ENCODE measurements at regions not wholly inside any gene's neighbourhood (a gene's known extent, or its start where the extent isn't known, plus 50 kb on each side); places are given as distances from the start of the nearest gene placed in this dataset.

- Mint-ChIP-seq H3K27ac (no peak overlapping the region), H3K9me3 (peaks cover 26% of the 10 kb centered on the region), H3K4me3 (no peak overlapping the region), H3K4me1 (no peaks in the 10 kb centered on the region), H3K36me3 (ENCODE audit: low read depth) (no peaks in the 10 kb centered on the region), H3K27me3 (ENCODE audit: insufficient read depth) (no peaks in the 10 kb centered on the region)
- no peak overlapping the region for H3K27ac ChIP-seq (ENCODE audit: low read depth, low read length)
- no peaks in the 10 kb centered on the region for H3K27me3 ChIP-seq (ENCODE audit: control insufficient read depth, insufficient read depth, low read length, poor library complexity, severe bottlenecking)
- no peaks in the 10 kb centered on the region for H3K4me1 ChIP-seq (ENCODE audit: control insufficient read depth, insufficient read depth, low read length)
- no peak overlapping the region for H3K9ac ChIP-seq (ENCODE audit: extremely low read depth, low read length, poor library complexity, severe bottlenecking)
- TF ChIP-seq CTCF (conservative IDR thresholded peaks at IDR 0.05), result no peak
- H3K4me3 ChIP-seq (ENCODE audit: low read length), result no peak overlapping the region
- H3K9me3 ChIP-seq (ENCODE audit: control insufficient read depth, low read length), result peaks cover 15% of the 10 kb centered on the region
- no peak for DNase-seq
- H3K36me3 ChIP-seq (ENCODE audit: control insufficient read depth, insufficient read depth, low read length), result no peaks in the 10 kb centered on the region
- 86 to 87% methylated on average over 1 of the region's 1 CpG for WGBS, 2 experiments (ENCODE audit: insufficient coverage in 1 of 2, insufficient read length in 1 of 2)
Observed at GRCh38 chr2:52904355-52904891, 863.2 kb upstream of the CHAC2 start.

- no peak for DNase-seq
- Histone ChIP-seq H3K36me3 (ENCODE audit: control insufficient read depth, insufficient read depth, low read length) (no peaks in the 10 kb centered on the region), H3K4me3 (ENCODE audit: low read length) (no peak overlapping the region), H3K27me3 (ENCODE audit: control insufficient read depth, insufficient read depth, low read length, poor library complexity, severe bottlenecking) (no peaks in the 10 kb centered on the region), H3K9me3 (ENCODE audit: control insufficient read depth, low read length) (peaks cover 29% of the 10 kb centered on the region), H3K9ac (ENCODE audit: extremely low read depth, low read length, poor library complexity, severe bottlenecking) (no peak overlapping the region), H3K4me1 (ENCODE audit: control insufficient read depth, insufficient read depth, low read length) (no peaks in the 10 kb centered on the region), H3K27ac (ENCODE audit: low read depth, low read length) (no peak overlapping the region)
- Mint-ChIP-seq H3K27me3 (ENCODE audit: insufficient read depth) (no peaks in the 10 kb centered on the region), H3K36me3 (ENCODE audit: low read depth) (no peaks in the 10 kb centered on the region), H3K27ac (no peak overlapping the region), H3K4me1 (no peaks in the 10 kb centered on the region), H3K4me3 (no peak overlapping the region), H3K9me3 (peaks cover 48% of the 10 kb centered on the region)
- 90% methylated on average over 2 of the region's 2 CpGs; no CpG with 5 or more reads in 1 of the 2 experiments for WGBS, 2 experiments (ENCODE audit: insufficient coverage in 1 of 2, insufficient read length in 1 of 2)
- TF ChIP-seq CTCF (conservative IDR thresholded peaks at IDR 0.05), result no peak
Observed at GRCh38 chr2:52897511-52898044, 870.0 kb upstream of the CHAC2 start.

- DNase-seq, result no peak
- Mint-ChIP-seq H3K27me3 (ENCODE audit: insufficient read depth) (no peaks in the 10 kb centered on the region), H3K4me1 (no peaks in the 10 kb centered on the region), H3K27ac (no peak overlapping the region), H3K36me3 (ENCODE audit: low read depth) (no peaks in the 10 kb centered on the region), H3K4me3 (no peak overlapping the region), H3K9me3 (peaks cover 35% of the 10 kb centered on the region)
- Histone ChIP-seq H3K4me3 (ENCODE audit: low read length) (no peak overlapping the region), H3K4me1 (ENCODE audit: control insufficient read depth, insufficient read depth, low read length) (no peaks in the 10 kb centered on the region), H3K9me3 (ENCODE audit: control insufficient read depth, low read length) (peaks cover 28% of the 10 kb centered on the region), H3K9ac (ENCODE audit: extremely low read depth, low read length, poor library complexity, severe bottlenecking) (no peak overlapping the region), H3K36me3 (ENCODE audit: control insufficient read depth, insufficient read depth, low read length) (no peaks in the 10 kb centered on the region), H3K27me3 (ENCODE audit: control insufficient read depth, insufficient read depth, low read length, poor library complexity, severe bottlenecking) (no peaks in the 10 kb centered on the region), H3K27ac (ENCODE audit: low read depth, low read length) (no peak overlapping the region)
- WGBS, 2 experiments (ENCODE audit: insufficient coverage in 1 of 2, insufficient read length in 1 of 2), result 90 to 100% methylated on average over 3 to 4 of the region's 4 CpGs
- TF ChIP-seq CTCF (conservative IDR thresholded peaks at IDR 0.05), result no peak
Observed at GRCh38 chr2:52895726-52896340, 871.8 kb upstream of the CHAC2 start.
